ENCODE measurements at regions not wholly inside any gene's neighbourhood (a gene's known extent, or its start where the extent isn't known, plus 50 kb on each side); places are given as distances from the start of the nearest gene placed in this dataset.

DNA sequence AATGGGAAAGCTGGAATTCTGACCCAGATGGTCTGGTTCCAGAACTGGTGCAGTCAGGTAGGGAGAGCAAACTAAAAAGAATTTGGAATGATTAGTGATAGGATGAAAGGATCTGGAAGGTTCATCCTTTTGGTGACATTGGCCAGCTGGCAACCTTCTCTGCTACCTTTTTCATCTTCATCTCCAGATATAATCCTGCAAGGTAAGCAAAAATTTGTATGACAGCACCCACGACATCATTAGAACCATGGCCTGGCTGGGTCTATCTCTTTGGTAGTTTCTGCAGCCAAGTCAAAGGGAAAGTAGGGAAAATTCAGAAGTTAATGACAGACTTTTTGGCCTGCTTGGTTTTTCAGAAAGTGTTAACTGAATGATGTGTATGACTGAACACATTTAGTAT lies 188.9 kb upstream of the MALRD1 start:
- Histone ChIP-seq H2AFZ (ENCODE audit: low read depth, low read length) (no peak overlapping the region), H3K9ac (ENCODE audit: low read length) (no peak overlapping the region), H3K27me3 (ENCODE audit: insufficient read depth, low read depth, low read length) (no peaks in the 10 kb centered on the region), H4K20me1 (ENCODE audit: insufficient read depth) (no peaks in the 10 kb centered on the region), H3K9me2 (ENCODE audit: insufficient read depth, low read length) (no peaks in the 10 kb centered on the region), H3K4me3 (ENCODE audit: low read length) (no peak overlapping the region), H3K27ac (ENCODE audit: low read length) (no peak overlapping the region), H3K36me3 (ENCODE audit: insufficient read depth, low read length) (no peaks in the 10 kb centered on the region), H3F3A (ENCODE audit: insufficient read depth, low read length, poor library complexity, severe bottlenecking) (no peaks in the 10 kb centered on the region), H3K4me2 (ENCODE audit: low read length) (no peak overlapping the region), H3K79me2 (replicated peaks; ENCODE audit: insufficient read depth, low read length) (no peaks in the 10 kb centered on the region), H3K9me3 (ENCODE audit: low read length) (no peaks in the 10 kb centered on the region)
- TF ChIP-seq MXI1 (conservative IDR thresholded peaks at IDR 0.05; ENCODE audit: poor library complexity, severe bottlenecking): no peak
- no peak for TF ChIP-seq SMC3 (conservative IDR thresholded peaks at IDR 0.05; ENCODE audit: poor library complexity)
- no peak for TF ChIP-seq EZH2 (IDR thresholded peaks at IDR 0.05; ENCODE audit: borderline replicate concordance, insufficient read depth, low read length, poor library complexity, severe bottlenecking)
- no peak for TF ChIP-seq RAD21 (conservative IDR thresholded peaks at IDR 0.05)
- TF ChIP-seq POLR2AphosphoS5 (IDR thresholded peaks at IDR 0.05): no peak
- TF ChIP-seq, protein P1, sequence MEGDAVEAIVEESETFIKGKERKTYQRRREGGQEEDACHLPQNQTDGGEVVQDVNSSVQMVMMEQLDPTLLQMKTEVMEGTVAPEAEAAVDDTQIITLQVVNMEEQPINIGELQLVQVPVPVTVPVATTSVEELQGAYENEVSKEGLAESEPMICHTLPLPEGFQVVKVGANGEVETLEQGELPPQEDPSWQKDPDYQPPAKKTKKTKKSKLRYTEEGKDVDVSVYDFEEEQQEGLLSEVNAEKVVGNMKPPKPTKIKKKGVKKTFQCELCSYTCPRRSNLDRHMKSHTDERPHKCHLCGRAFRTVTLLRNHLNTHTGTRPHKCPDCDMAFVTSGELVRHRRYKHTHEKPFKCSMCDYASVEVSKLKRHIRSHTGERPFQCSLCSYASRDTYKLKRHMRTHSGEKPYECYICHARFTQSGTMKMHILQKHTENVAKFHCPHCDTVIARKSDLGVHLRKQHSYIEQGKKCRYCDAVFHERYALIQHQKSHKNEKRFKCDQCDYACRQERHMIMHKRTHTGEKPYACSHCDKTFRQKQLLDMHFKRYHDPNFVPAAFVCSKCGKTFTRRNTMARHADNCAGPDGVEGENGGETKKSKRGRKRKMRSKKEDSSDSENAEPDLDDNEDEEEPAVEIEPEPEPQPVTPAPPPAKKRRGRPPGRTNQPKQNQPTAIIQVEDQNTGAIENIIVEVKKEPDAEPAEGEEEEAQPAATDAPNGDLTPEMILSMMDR (IDR thresholded peaks at IDR 0.05; ENCODE audit: poor library complexity, severe bottlenecking): no peak
- TF ChIP-seq, protein P2, sequence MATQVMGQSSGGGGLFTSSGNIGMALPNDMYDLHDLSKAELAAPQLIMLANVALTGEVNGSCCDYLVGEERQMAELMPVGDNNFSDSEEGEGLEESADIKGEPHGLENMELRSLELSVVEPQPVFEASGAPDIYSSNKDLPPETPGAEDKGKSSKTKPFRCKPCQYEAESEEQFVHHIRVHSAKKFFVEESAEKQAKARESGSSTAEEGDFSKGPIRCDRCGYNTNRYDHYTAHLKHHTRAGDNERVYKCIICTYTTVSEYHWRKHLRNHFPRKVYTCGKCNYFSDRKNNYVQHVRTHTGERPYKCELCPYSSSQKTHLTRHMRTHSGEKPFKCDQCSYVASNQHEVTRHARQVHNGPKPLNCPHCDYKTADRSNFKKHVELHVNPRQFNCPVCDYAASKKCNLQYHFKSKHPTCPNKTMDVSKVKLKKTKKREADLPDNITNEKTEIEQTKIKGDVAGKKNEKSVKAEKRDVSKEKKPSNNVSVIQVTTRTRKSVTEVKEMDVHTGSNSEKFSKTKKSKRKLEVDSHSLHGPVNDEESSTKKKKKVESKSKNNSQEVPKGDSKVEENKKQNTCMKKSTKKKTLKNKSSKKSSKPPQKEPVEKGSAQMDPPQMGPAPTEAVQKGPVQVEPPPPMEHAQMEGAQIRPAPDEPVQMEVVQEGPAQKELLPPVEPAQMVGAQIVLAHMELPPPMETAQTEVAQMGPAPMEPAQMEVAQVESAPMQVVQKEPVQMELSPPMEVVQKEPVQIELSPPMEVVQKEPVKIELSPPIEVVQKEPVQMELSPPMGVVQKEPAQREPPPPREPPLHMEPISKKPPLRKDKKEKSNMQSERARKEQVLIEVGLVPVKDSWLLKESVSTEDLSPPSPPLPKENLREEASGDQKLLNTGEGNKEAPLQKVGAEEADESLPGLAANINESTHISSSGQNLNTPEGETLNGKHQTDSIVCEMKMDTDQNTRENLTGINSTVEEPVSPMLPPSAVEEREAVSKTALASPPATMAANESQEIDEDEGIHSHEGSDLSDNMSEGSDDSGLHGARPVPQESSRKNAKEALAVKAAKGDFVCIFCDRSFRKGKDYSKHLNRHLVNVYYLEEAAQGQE (IDR thresholded peaks at IDR 0.05; ENCODE audit: borderline replicate concordance): no peak
- TF ChIP-seq EP300 (conservative IDR thresholded peaks at IDR 0.05; ENCODE audit: poor library complexity, severe bottlenecking): no peak
- no peak for TF ChIP-seq TAF1 (IDR thresholded peaks at IDR 0.05; ENCODE audit: low read depth)

DNA sequence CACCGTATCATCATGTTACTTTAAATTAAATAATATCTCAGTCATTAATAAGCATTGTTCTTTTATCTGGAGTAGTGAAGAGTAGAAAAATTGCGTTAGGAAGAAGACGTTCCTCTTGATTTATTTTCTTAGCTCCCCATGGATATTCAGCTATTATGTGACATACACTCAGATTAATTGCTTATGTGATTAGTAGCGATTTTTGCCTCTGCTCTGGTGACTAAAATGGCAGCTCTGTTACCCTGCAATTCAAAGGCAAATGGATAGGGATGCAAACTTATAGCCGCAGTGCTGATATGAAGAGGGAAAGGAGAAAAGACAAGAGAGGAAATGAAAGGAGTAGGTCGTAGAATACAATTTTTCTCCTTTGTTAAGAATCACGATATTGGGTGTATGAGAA lies 188.4 kb upstream of the MALRD1 start:
- no peaks in the 10 kb centered on the region for H3K79me2 ChIP-seq (replicated peaks; ENCODE audit: insufficient read depth, low read length)
- no peak overlapping the region for H3K27ac ChIP-seq (ENCODE audit: low read length)
- H4K20me1 ChIP-seq (ENCODE audit: insufficient read depth): no peaks in the 10 kb centered on the region
- no peaks in the 10 kb centered on the region for H3K9me2 ChIP-seq (ENCODE audit: insufficient read depth, low read length)
- H3K36me3 ChIP-seq (ENCODE audit: insufficient read depth, low read length): no peaks in the 10 kb centered on the region
- H3K4me3 ChIP-seq (ENCODE audit: low read length): no peak overlapping the region
- TF ChIP-seq EP300 (conservative IDR thresholded peaks at IDR 0.05; ENCODE audit: poor library complexity, severe bottlenecking): no peak
- no peak for TF ChIP-seq POLR2AphosphoS5 (IDR thresholded peaks at IDR 0.05)
- TF ChIP-seq SMC3 (conservative IDR thresholded peaks at IDR 0.05; ENCODE audit: poor library complexity): no peak
- no peak for TF ChIP-seq EZH2 (IDR thresholded peaks at IDR 0.05; ENCODE audit: borderline replicate concordance, insufficient read depth, low read length, poor library complexity, severe bottlenecking)
- TF ChIP-seq, protein P1 (IDR thresholded peaks at IDR 0.05; ENCODE audit: poor library complexity, severe bottlenecking): no peak
- no peak for TF ChIP-seq RAD21 (conservative IDR thresholded peaks at IDR 0.05)
- TF ChIP-seq TAF1 (IDR thresholded peaks at IDR 0.05; ENCODE audit: low read depth): no peak
- TF ChIP-seq, protein P2 (IDR thresholded peaks at IDR 0.05; ENCODE audit: borderline replicate concordance): no peak
- TF ChIP-seq MXI1 (conservative IDR thresholded peaks at IDR 0.05; ENCODE audit: poor library complexity, severe bottlenecking): no peak
- no peaks in the 10 kb centered on the region for H3K9me3 ChIP-seq (ENCODE audit: low read length)
- H3K9ac ChIP-seq (ENCODE audit: low read length): no peak overlapping the region
- no peaks in the 10 kb centered on the region for H3F3A ChIP-seq (ENCODE audit: insufficient read depth, low read length, poor library complexity, severe bottlenecking)
- no peak overlapping the region for H2AFZ ChIP-seq (ENCODE audit: low read depth, low read length)
- no peaks in the 10 kb centered on the region for H3K27me3 ChIP-seq (ENCODE audit: insufficient read depth, low read depth, low read length)
- no peak overlapping the region for H3K4me2 ChIP-seq (ENCODE audit: low read length)
